GM12872 (cell line): ENCODE measurements at regions not wholly inside any gene's neighbourhood (a gene's known extent, or its start where the extent isn't known, plus 50 kb on each side); places are given as distances from the start of the nearest gene placed in this dataset.

Experiments used
- CTCF ChIP-seq: IDR thresholded peaks from 3 replicates; pipeline ENCODE4 v1.5.1; 2011; ENCODE audit warnings: low read depth, mild to moderate bottlenecking, low read length, moderate library complexity; ENCODE audit not compliant: insufficient read depth

GRCh38 chr4:14399848-14400247 is 602.4 kb upstream of the CPEB2 start:
- no peak for TF ChIP-seq CTCF

GRCh38 chr4:14400307-14400706 is 602.0 kb upstream of the CPEB2 start:
- TF ChIP-seq CTCF = no peak

- no peak for TF ChIP-seq CTCF
These were observed 599.1 kb upstream of the CPEB2 start for GRCh38 chr4:14403132-14403531.

GRCh38 chr4:14404730-14405129 is 597.6 kb upstream of the CPEB2 start:
- no peak for TF ChIP-seq CTCF

- no peak for TF ChIP-seq CTCF
These were observed 591.8 kb upstream of the CPEB2 start for GRCh38 chr4:14410516-14410915.

- TF ChIP-seq CTCF = no peak
These were observed 587.1 kb upstream of the CPEB2 start for GRCh38 chr4:14415146-14415545.

GRCh38 chr4:14419516-14419915 is 582.8 kb upstream of the CPEB2 start:
- TF ChIP-seq CTCF = no peak

- TF ChIP-seq CTCF = no peak
These were observed 574.2 kb upstream of the CPEB2 start for GRCh38 chr4:14428125-14428524.
